Nucleus accumbens (tissue), 56 donors: ENCODE measurements at regions not wholly inside any gene's neighbourhood (a gene's known extent, or its start where the extent isn't known, plus 50 kb on each side); places are given as distances from the start of the nearest gene placed in this dataset.
"Not testable (repeated sequence)": the region's sequence is repeated elsewhere in the genome, so short reads cannot be mapped to it uniquely, and the experiment has no call there.

ENCODE experiments used
- DNase-seq, 56 donors: peaks; one replicate each; lab custom pipeline; 2025; lab: John Stamatoyannopoulos, UW

GRCh38 chr4:57219431-57219830 lies 109.2 kb upstream of the IGFBP7 start:
- DNase-seq: no peak

GRCh38 chr4:57214654-57215411 lies 104.6 kb upstream of the IGFBP7 start:
- no peak for DNase-seq

GRCh38 chr4:57211131-57211530 lies 100.9 kb upstream of the IGFBP7 start:
- no peak for DNase-seq

GRCh38 chr4:57206172-57206571 lies 96.0 kb upstream of the IGFBP7 start:
- DNase-seq: no peak

- DNase-seq: no peak
Observed at GRCh38 chr4:57205580-57205979, 95.4 kb upstream of the IGFBP7 start.

GRCh38 chr4:57200799-57201327 lies 90.7 kb upstream of the IGFBP7 start:
- peak in 3 of 56 donors; percentile 8 to 22 (median 19) for DNase-seq

GRCh38 chr4:57199267-57199666 lies 89.1 kb upstream of the IGFBP7 start:
- DNase-seq: no peak

GRCh38 chr4:57195622-57196021 lies 85.4 kb upstream of the IGFBP7 start:
- no peak for DNase-seq

GRCh38 chr4:57194068-57194611 lies 84.0 kb upstream of the IGFBP7 start:
- DNase-seq: no peak

- peak in 5 of 56 donors; percentile 3 to 25 (median 10) for DNase-seq
Observed at GRCh38 chr4:57193209-57193810, 83.1 kb upstream of the IGFBP7 start.

GRCh38 chr4:57191523-57192034 lies 81.4 kb upstream of the IGFBP7 start:
- DNase-seq: no peak

GRCh38 chr4:57190601-57191481 lies 80.7 kb upstream of the IGFBP7 start:
- peak in 5 of 56 donors; percentile 6 to 12 (median 8) for DNase-seq

- no peak for DNase-seq
Observed at GRCh38 chr4:57187246-57187645, 77.1 kb upstream of the IGFBP7 start.

- peak in 11 of 56 donors; percentile 5 to 56 (median 15) for DNase-seq
Observed at GRCh38 chr4:57184378-57185029, 74.3 kb upstream of the IGFBP7 start.

- peak in 55 of 56 donors; percentile 4 to 95 (median 83) for DNase-seq
Observed at GRCh38 chr4:57182132-57182874, 72.1 kb upstream of the IGFBP7 start.

GRCh38 chr4:57173136-57173535 lies 63.0 kb upstream of the IGFBP7 start:
- DNase-seq: not testable (repeated sequence)

- no peak for DNase-seq
Observed at GRCh38 chr4:57172065-57172464, 61.9 kb upstream of the IGFBP7 start.

GRCh38 chr4:57168982-57169381 lies 58.8 kb upstream of the IGFBP7 start:
- no peak for DNase-seq
